IMR-90 (cell line): ENCODE measurements at regions not wholly inside any gene's neighbourhood (a gene's known extent, or its start where the extent isn't known, plus 50 kb on each side); places are given as distances from the start of the nearest gene placed in this dataset.

Experiments
- ATAC-seq: fragments of 200-7000 bp; cut with Tn5 transposase; 2 replicates; pipeline ENCODE4 v1.9.1; 2020; ENCODE audit warnings: low read depth, mild to moderate bottlenecking, moderate library complexity
- BruUV-seq: library from RNA; stranded (reverse); fragments of 400-500 nt; replicated peaks from 2 replicates; lab custom pipeline; 2021; lab: Mats Ljungman, UMichigan
- CTCF ChIA-PET: fragments of 300-600 bp; formaldehyde crosslinking; extraction: SDS; loops from one replicate; lab custom pipeline; 2021; ENCODE audit warnings: antibody characterized with exemption; lab: Yijun Ruan, JAX
- POLR2A ChIA-PET: fragments of 300-600 bp; sonication (Branson Sonifier 250); formaldehyde crosslinking; loops from one replicate; lab custom pipeline; 2022; ENCODE audit warnings: antibody characterized with exemption; ENCODE audit not compliant: unreplicated experiment; lab: Charles Lee
- DNase-seq: peaks from one replicate; pipeline ENCODE4 v3.0.0; 2013
- H2AFZ ChIP-seq: replicated peaks from 2 replicates; pipeline ENCODE3; 2013; ENCODE audit warnings: low read length, mild to moderate bottlenecking; ENCODE audit not compliant: poor library complexity
- H2AK5ac ChIP-seq: 2 replicates; pipeline ENCODE4 v1.6.1; 2013; ENCODE audit warnings: low read depth, low read length, inconsistent platforms
- H2AK9ac ChIP-seq: replicated peaks from 2 replicates; pipeline ENCODE3; 2013; ENCODE audit warnings: mild to moderate bottlenecking, low read depth, low read length, moderate library complexity; ENCODE audit not compliant: poor library complexity
- H2BK120ac ChIP-seq: 2 replicates; pipeline ENCODE4 v1.6.1; 2013; ENCODE audit warnings: low read depth, low read length, inconsistent platforms
- H2BK15ac ChIP-seq: 3 replicates; pipeline ENCODE4 v1.6.1; 2013; ENCODE audit warnings: low read depth, low read length, inconsistent platforms
- H2BK20ac ChIP-seq: 2 replicates; pipeline ENCODE4 v1.6.1; 2013; ENCODE audit warnings: low read depth, mild to moderate bottlenecking, inconsistent platforms, low read length, moderate library complexity
- H2BK5ac ChIP-seq: 2 replicates; pipeline ENCODE4 v1.6.1; 2013; ENCODE audit warnings: mild to moderate bottlenecking, low read depth, low read length, inconsistent platforms; ENCODE audit not compliant: poor library complexity, severe bottlenecking
- H3K14ac ChIP-seq: replicated peaks from 2 replicates; pipeline ENCODE4 v1.6.1; 2013; ENCODE audit warnings: low read depth, low read length, inconsistent platforms
- H3K18ac ChIP-seq: 2 replicates; pipeline ENCODE4 v1.6.1; 2013; ENCODE audit warnings: low read depth, low read length, control low read depth
- H3K23ac ChIP-seq: 2 replicates; pipeline ENCODE4 v1.6.1; 2013; ENCODE audit warnings: low read depth, low read length, inconsistent platforms
- H3K27ac ChIP-seq: 2 replicates; pipeline ENCODE4 v1.5.1; 2013; ENCODE audit warnings: mild to moderate bottlenecking, control low read depth, low read length; ENCODE audit not compliant: insufficient read depth
- H3K27me3 ChIP-seq: 2 replicates; pipeline ENCODE4 v1.6.1; 2013; ENCODE audit warnings: low read length; ENCODE audit not compliant: control insufficient read depth, insufficient read depth
- H3K36me3 ChIP-seq: 2 replicates; pipeline ENCODE4 v1.6.1; 2013; ENCODE audit warnings: low read length, mixed read lengths; ENCODE audit not compliant: control insufficient read depth, insufficient read depth
- H3K4ac ChIP-seq: 2 replicates; pipeline ENCODE4 v1.6.1; 2013; ENCODE audit warnings: low read depth, low read length, inconsistent platforms
- H3K4me1 ChIP-seq: 2 replicates; pipeline ENCODE4 v1.6.1; 2013; ENCODE audit warnings: low read length, mixed read lengths; ENCODE audit not compliant: control insufficient read depth, insufficient read depth
- H3K4me2 ChIP-seq: 2 replicates; pipeline ENCODE4 v1.6.1; 2013; ENCODE audit warnings: low read depth, mild to moderate bottlenecking, control low read depth, low read length, moderate library complexity
- H3K4me3 ChIP-seq: 2 replicates; pipeline ENCODE4 v1.5.1; 2013; ENCODE audit warnings: low read depth, mild to moderate bottlenecking, control low read depth, low read length, moderate library complexity; ENCODE audit not compliant: insufficient read depth
- H3K56ac ChIP-seq: 2 replicates; pipeline ENCODE4 v1.6.1; 2013; ENCODE audit warnings: low read length, inconsistent platforms; ENCODE audit not compliant: insufficient read depth; ENCODE audit errors: extremely low read depth
- H3K79me1 ChIP-seq, 2 experiments: 2 replicates each; pipeline ENCODE4 v1.6.1; 2013; ENCODE audit warnings: low read length in 2 of 2, inconsistent platforms in 1 of 2, low read depth in 1 of 2
- H3K9ac ChIP-seq: 2 replicates; pipeline ENCODE4 v1.6.1; 2013; ENCODE audit warnings: low read depth, low read length, control low read depth
- H3K9me1 ChIP-seq: 2 replicates; pipeline ENCODE4 v1.6.1; 2013; ENCODE audit warnings: low read length, inconsistent platforms; ENCODE audit not compliant: insufficient read depth
- H3K9me3 ChIP-seq: 2 replicates; pipeline ENCODE4 v1.6.1; 2013; ENCODE audit warnings: low read length; ENCODE audit not compliant: control insufficient read depth, insufficient read depth
- H4K20me1 ChIP-seq: 2 replicates; pipeline ENCODE4 v1.6.1; 2013; ENCODE audit warnings: low read length, inconsistent platforms; ENCODE audit not compliant: insufficient read depth
- H4K5ac ChIP-seq: 2 replicates; pipeline ENCODE4 v1.6.1; 2013; ENCODE audit warnings: mild to moderate bottlenecking, low read depth, low read length, control low read depth
- H4K8ac ChIP-seq, 2 experiments: 2 replicates each; pipeline ENCODE4 v1.6.1; 2013; ENCODE audit warnings: low read depth in 2 of 2, low read length in 2 of 2, control low read depth in 1 of 2, inconsistent platforms in 1 of 2
- H4K91ac ChIP-seq: 2 replicates; pipeline ENCODE4 v1.6.1; 2013; ENCODE audit warnings: low read depth, low read length, inconsistent platforms; ENCODE audit not compliant: insufficient read depth
- BHLHE40 ChIP-seq: fragments of 150-350 bp; IDR thresholded peaks from 2 replicates; pipeline ENCODE4 v1.6.1; 2016; ENCODE audit warnings: mild to moderate bottlenecking, low read depth, low read length
- CEBPB ChIP-seq: IDR thresholded peaks from 2 replicates; pipeline ENCODE4 v1.6.1; 2012; ENCODE audit warnings: low read depth, low read length, improper control_type of control experiment
- CHD1 ChIP-seq: IDR thresholded peaks from 2 replicates; pipeline ENCODE4 v1.6.1; 2012; ENCODE audit warnings: low read depth, low read length, improper control_type of control experiment
- ELK1 ChIP-seq: fragments of 150-350 bp; IDR thresholded peaks from 2 replicates; pipeline ENCODE4 v1.6.1; 2016; ENCODE audit warnings: low read depth, mild to moderate bottlenecking, low read length, moderate library complexity, borderline replicate concordance
- MAFK ChIP-seq: IDR thresholded peaks from 2 replicates; pipeline ENCODE4 v1.6.1; 2012; ENCODE audit warnings: low read depth, low read length, improper control_type of control experiment
- NFE2L2 ChIP-seq: fragments of 150-350 bp; IDR thresholded peaks from 2 replicates; pipeline ENCODE4 v1.6.1; 2016; ENCODE audit warnings: low read depth, mild to moderate bottlenecking, low read length
- RAD21 ChIP-seq: IDR thresholded peaks from 2 replicates; pipeline ENCODE4 v1.6.1; 2012; ENCODE audit warnings: low read length, improper control_type of control experiment
- RCOR1 ChIP-seq: IDR thresholded peaks from 2 replicates; pipeline ENCODE4 v1.6.1; 2012; ENCODE audit warnings: mild to moderate bottlenecking, low read length, improper control_type of control experiment; ENCODE audit not compliant: insufficient replicate concordance
- RFX5 ChIP-seq: IDR thresholded peaks from 2 replicates; pipeline ENCODE4 v1.8.0; 2012; ENCODE audit warnings: low read depth, mild to moderate bottlenecking, low read length, moderate library complexity
- WGBS, 2 experiments: methylation state at CpG; one replicate each; pipeline versions ENCODE4 v1.1.5 to v1.1.7; 2013; ENCODE audit warnings: missing lambda C conversion rate in 2 of 2; ENCODE audit not compliant: insufficient read length in 1 of 2; ENCODE audit errors: extremely low coverage in 2 of 2; 5-methylcytosine and 5-hydroxymethylcytosine counted together
- dilution Hi-C: fragments of 300-500 bp; cut with HindIII; formaldehyde crosslinking; loops from one replicate; pipeline ENCODE4 v1.14.3; 2018; ENCODE audit warnings: low sequenced_read_pairs; ENCODE audit not compliant: unreplicated experiment
- in situ Hi-C: fragments of 300-500 bp; cut with MboI; formaldehyde crosslinking; loops from 3 replicates; pipeline ENCODE4 v1.14.3; 2019; ENCODE audit warnings: low sequenced_read_pairs, inconsistent platforms, mixed read lengths
- intact Hi-C: fragments of 100-400 bp; cut with micrococcal nuclease; formaldehyde crosslinking; loops from 2 replicates; pipeline ENCODE4 v1.10.0; 2022

- H3K23ac ChIP-seq, result no peak overlapping the region
- dilution Hi-C loops, result no loop called here
- peaks cover 6% of the 10 kb centered on the region for H3K9me3 ChIP-seq
- POLR2A ChIA-PET, result no interaction called here
- CTCF ChIA-PET, result no interaction called here
- H3K4ac ChIP-seq, result no peak overlapping the region
- H3K79me1 ChIP-seq, result no peaks in the 10 kb centered on the region
- no peak overlapping the region for H4K5ac ChIP-seq
- no peak overlapping the region for H3K4me2 ChIP-seq
- H3K4me1 ChIP-seq, result no peaks in the 10 kb centered on the region
- no peak overlapping the region for H3K27ac ChIP-seq
- H3K27me3 ChIP-seq, result peaks cover 10% of the 10 kb centered on the region
- no peak overlapping the region for H3K18ac ChIP-seq
- H4K20me1 ChIP-seq, result no peaks in the 10 kb centered on the region
- no peak for DNase-seq
- H3K9ac ChIP-seq, result no peak overlapping the region
- TF ChIP-seq MAFK (no peak), RFX5 (no peak), CHD1 (no peak), ELK1 (no peak), NFE2L2 (no peak), CEBPB (no peak), RAD21 (no peak), RCOR1 (no peak), BHLHE40 (no peak)
- no peak for ATAC-seq
- H3K36me3 ChIP-seq, result no peaks in the 10 kb centered on the region
- H3K9me1 ChIP-seq, result no peaks in the 10 kb centered on the region; the same call in 1 of the 2 replicates
- no peak overlapping the region for H4K8ac ChIP-seq
- H2AFZ ChIP-seq, result no peak overlapping the region
- H2BK15ac ChIP-seq, result no peak overlapping the region
- no peak overlapping the region for H2BK20ac ChIP-seq
- intact Hi-C loops, result no loop called here
- H2AK9ac ChIP-seq, result no peak overlapping the region
- H3K4me3 ChIP-seq, result no peak overlapping the region
- in situ Hi-C loops, result no loop called here
- H3K56ac ChIP-seq, result no peak overlapping the region
- no peak overlapping the region for H2BK5ac ChIP-seq
- BruUV-seq, result no TSS peak
- H3K14ac ChIP-seq, result no peak overlapping the region
- no peak overlapping the region for H4K91ac ChIP-seq
- H2AK5ac ChIP-seq, result no peak overlapping the region
- H2BK120ac ChIP-seq, result no peak overlapping the region
- 74% methylated on average over 9 of the region's 11 CpGs; no CpG with 5 or more reads in 1 of the 2 experiments for WGBS, 2 experiments
Measured at GRCh38 chr4:3847211-3847940, 81.2 kb downstream of the ADRA2C start.
